Dendritic cell treated with granulocyte-macrophage colony-stimulating factor and Interleukin-4, amounts not matched to agents 40 ng/mL and 50 ng/mL, for 4 days (primary cell): ENCODE measurements at regions not wholly inside any gene's neighbourhood (a gene's known extent, or its start where the extent isn't known, plus 50 kb on each side); places are given as distances from the start of the nearest gene placed in this dataset.
"Not testable (repeated sequence)": the region's sequence is repeated elsewhere in the genome, so short reads cannot be mapped to it uniquely, and the experiment has no call there.

Source experiments
- H3K27ac Mint-ChIP-seq: one replicate; pipeline ENCODE4 v1.8.0; 2022; ENCODE audit warnings: mild to moderate bottlenecking, mixed read lengths
- H3K27me3 Mint-ChIP-seq: one replicate; pipeline ENCODE4 v1.8.0; 2022; ENCODE audit warnings: mild to moderate bottlenecking, mixed read lengths
- H3K36me3 Mint-ChIP-seq: one replicate; pipeline ENCODE4 v1.8.0; 2022; ENCODE audit warnings: low read depth, mixed read lengths
- H3K4me1 Mint-ChIP-seq: one replicate; pipeline ENCODE4 v1.8.0; 2022; ENCODE audit warnings: low read depth, mixed read lengths
- H3K4me3 Mint-ChIP-seq: one replicate; pipeline ENCODE4 v1.8.0; 2022; ENCODE audit warnings: mild to moderate bottlenecking, moderate library complexity, mixed read lengths
- H3K9me3 Mint-ChIP-seq: one replicate; pipeline ENCODE4 v1.8.0; 2022; ENCODE audit warnings: mixed read lengths
- intact Hi-C: fragments of 100-400 bp; cut with micrococcal nuclease; formaldehyde crosslinking; loops from one replicate; pipeline ENCODE4 v1.15.0; 2022

DNA sequence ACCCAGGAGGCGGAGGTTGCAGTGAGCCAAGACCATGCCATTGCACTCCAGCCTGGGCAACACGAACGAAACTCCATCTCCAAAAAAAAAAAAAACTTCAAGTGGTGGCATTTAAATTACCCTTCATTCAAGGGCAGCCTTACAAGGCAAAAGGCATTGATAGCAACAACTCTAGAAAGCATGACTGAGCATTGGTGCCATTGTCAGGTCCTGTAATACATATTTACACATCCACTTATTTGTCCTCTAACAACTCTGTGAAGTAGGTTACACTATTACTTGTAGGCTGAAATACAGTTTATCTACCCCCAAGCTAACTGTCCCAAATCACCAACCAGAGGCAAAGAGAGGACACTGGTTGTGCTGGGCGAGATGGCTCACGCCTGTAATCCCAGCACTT lies 52.7 kb upstream of the LARP1 start:
- no peaks in the 10 kb centered on the region for H3K9me3 Mint-ChIP-seq
- no peak overlapping the region for H3K27ac Mint-ChIP-seq
- no peaks in the 10 kb centered on the region for H3K4me1 Mint-ChIP-seq
- intact Hi-C loops = no loop called here
- no peaks in the 10 kb centered on the region for H3K27me3 Mint-ChIP-seq
- no peaks in the 10 kb centered on the region for H3K36me3 Mint-ChIP-seq
- H3K4me3 Mint-ChIP-seq = no peak overlapping the region

DNA sequence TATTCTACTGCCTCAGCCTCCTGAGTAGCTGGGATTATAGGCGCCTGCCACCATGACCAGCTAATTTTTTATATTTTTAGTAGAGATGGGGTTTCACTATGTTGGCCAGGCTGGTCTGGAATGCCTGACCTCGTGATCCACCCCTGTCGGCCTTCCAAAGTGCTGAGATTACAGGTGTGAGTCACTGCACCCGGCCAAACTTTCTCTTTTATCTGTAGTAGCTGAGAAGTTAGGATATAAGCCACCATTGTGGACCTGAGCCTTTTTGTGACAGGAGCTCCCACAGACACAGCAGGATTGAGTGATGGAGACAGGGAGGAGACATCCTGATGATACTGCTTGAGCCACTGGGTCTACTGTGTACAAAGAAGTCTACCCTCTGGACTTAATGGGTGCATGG lies 53.5 kb upstream of the LARP1 start:
- H3K36me3 Mint-ChIP-seq, intact Hi-C loops, H3K9me3 Mint-ChIP-seq, H3K27ac Mint-ChIP-seq, H3K27me3 Mint-ChIP-seq, H3K4me1 Mint-ChIP-seq, H3K4me3 Mint-ChIP-seq: not testable (repeated sequence)

DNA sequence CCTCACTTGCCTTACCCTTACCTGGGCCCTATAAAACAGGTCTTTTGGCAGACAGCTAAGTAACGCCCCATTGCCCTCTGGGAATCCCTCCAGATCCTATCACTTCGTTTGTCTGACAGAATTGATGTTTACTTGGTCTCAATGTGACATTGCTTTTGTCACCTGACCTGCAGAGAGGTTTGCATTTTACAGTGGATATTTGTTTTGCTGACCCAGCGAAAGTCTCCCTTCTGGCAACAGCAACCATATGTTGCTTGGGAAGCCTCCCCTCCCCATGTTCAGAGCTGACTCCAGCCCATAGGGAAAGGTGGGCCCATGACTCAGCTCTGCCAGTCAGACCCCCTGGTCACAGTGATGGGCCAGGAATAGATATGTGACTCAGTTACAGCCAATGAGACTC lies 54.0 kb upstream of the LARP1 start:
- H3K4me3 Mint-ChIP-seq = no peak overlapping the region
- H3K4me1 Mint-ChIP-seq = no peaks in the 10 kb centered on the region
- H3K27ac Mint-ChIP-seq = no peak overlapping the region
- H3K27me3 Mint-ChIP-seq = no peaks in the 10 kb centered on the region
- intact Hi-C loops = no loop called here
- no peaks in the 10 kb centered on the region for H3K36me3 Mint-ChIP-seq
- no peaks in the 10 kb centered on the region for H3K9me3 Mint-ChIP-seq

DNA sequence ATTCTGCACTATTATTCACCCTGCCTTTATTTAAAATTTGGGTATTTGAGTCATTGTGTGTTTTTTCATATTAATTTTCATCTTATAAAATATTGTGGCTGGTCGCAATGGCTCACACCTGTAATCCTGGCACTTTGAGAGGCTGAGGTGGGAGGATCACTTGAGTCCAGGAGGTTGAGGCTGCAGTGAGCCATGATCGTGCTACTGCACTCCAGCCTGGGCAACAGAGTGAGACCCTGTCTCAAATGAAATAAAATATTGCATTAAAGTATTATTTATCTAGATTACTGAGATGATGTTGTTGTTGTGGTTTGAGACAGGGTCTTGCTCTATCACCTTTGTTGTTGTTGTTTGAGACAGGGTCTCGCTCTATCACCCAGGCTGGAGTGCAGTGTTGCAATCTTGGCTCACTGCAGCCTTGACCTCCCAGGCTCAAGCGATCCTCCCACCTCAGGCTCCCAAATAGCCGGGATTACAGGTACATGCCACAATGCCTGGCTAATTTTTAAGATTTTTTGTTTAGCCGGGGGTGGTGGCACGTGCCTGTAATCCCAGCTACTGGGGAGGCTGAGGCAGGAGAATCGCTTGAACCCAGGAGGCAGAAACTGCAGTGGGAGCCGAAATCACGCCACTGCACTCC lies 54.8 kb upstream of the LARP1 start:
- H3K4me1 Mint-ChIP-seq, H3K4me3 Mint-ChIP-seq, H3K9me3 Mint-ChIP-seq, intact Hi-C loops, H3K27ac Mint-ChIP-seq, H3K27me3 Mint-ChIP-seq, H3K36me3 Mint-ChIP-seq: not testable (repeated sequence)

DNA sequence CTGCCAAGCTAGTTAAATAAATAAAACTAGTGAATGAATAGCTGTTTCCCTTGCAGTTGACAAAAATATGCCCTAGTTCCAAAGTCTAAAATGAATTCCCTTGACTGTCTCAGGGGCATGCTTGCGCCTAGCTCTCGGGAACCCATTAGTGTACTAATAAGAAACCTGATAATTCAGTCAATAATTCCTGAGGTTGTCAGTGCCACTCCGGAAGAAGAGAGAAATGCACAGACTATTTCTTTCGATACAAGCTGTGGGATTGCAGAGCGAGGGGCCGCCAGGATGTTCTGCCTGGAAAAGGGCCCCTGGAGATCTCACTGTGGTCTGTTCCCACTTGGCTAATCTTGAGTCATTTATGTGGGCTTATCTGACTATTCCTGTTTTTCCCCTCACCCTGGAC lies 56.4 kb upstream of the LARP1 start:
- H3K4me3 Mint-ChIP-seq = no peak overlapping the region
- intact Hi-C loops = no loop called here

DNA sequence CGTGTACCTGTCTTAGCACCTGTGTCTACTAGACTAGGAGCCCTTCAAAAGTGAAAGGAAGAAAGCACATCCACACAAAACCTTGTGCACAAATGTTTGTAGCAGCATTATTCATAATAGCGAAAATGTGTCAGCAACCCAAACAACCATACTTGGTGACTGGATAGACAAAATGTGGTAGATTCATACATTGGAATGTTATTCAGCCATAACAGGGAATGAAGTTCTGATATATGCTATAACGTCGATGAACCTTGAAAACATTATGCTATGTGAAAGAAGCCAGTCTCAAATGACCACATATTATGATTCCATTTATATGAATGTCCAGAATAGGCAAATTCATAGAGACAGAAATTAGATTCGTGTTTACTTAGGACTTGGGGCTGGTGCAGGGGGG lies 57.8 kb upstream of the LARP1 start:
- no peak overlapping the region for H3K27ac Mint-ChIP-seq
- H3K27me3 Mint-ChIP-seq = no peaks in the 10 kb centered on the region
- intact Hi-C loops = no loop called here
- peaks cover 3% of the 10 kb centered on the region for H3K4me1 Mint-ChIP-seq
- H3K9me3 Mint-ChIP-seq = no peaks in the 10 kb centered on the region
- H3K4me3 Mint-ChIP-seq = no peak overlapping the region
- H3K36me3 Mint-ChIP-seq = no peaks in the 10 kb centered on the region

More for the DNA sequence above, 56.4 kb upstream of the LARP1 start:
- Mint-ChIP-seq H3K27me3 (no peaks in the 10 kb centered on the region), H3K4me1 (no peaks in the 10 kb centered on the region), H3K36me3 (no peaks in the 10 kb centered on the region), H3K9me3 (no peaks in the 10 kb centered on the region), H3K27ac (no peak overlapping the region)

DNA sequence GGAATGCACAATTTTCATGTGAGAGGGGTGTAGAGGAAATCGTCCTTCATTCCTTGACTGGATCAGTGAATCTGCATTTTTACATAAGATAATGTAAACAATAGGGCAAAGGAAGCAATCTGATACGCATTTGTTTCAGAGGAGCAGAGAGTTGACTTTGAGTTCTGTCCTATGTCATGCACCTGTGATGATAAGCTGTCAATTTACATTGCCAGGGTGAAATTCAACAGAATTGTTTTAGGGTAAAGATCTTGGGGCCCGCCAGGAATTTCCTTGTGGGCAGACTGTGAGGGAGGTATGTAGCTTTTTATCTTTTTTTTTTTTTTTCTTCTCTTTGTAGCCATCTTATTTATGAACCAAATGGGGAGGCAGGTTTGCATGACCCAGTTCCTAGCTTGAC lies 58.3 kb upstream of the LARP1 start:
- H3K9me3 Mint-ChIP-seq = no peaks in the 10 kb centered on the region
- no peaks in the 10 kb centered on the region for H3K27me3 Mint-ChIP-seq
- H3K36me3 Mint-ChIP-seq = no peaks in the 10 kb centered on the region
- no peak overlapping the region for H3K27ac Mint-ChIP-seq
- intact Hi-C loops = no loop called here
- H3K4me1 Mint-ChIP-seq = peaks cover 8% of the 10 kb centered on the region
- no peak overlapping the region for H3K4me3 Mint-ChIP-seq

DNA sequence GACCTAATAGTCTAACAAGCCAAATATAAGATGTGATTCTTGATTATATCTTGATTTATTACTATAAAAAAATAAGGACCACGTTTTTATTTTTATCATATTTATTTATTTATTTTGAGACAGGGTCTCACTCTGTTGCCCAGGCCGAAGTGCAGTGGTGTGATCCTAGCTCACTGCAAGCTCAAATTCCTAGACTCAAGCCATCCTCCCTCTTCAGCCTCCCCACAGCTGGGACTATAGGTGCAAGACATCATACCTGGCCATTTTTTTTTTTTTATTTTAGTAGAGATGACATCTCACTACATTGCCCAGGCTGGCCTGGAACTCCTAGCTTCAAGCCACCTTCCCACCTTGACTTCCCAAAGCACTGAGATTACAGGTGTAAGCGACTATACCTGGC lies 61.0 kb upstream of the LARP1 start:
- no peak overlapping the region for H3K4me3 Mint-ChIP-seq
- H3K9me3 Mint-ChIP-seq = no peaks in the 10 kb centered on the region
- H3K27me3 Mint-ChIP-seq = peaks cover 4% of the 10 kb centered on the region
- no peak overlapping the region for H3K27ac Mint-ChIP-seq
- H3K4me1 Mint-ChIP-seq = peaks cover 15% of the 10 kb centered on the region
- no peaks in the 10 kb centered on the region for H3K36me3 Mint-ChIP-seq
- intact Hi-C loops = no loop called here

DNA sequence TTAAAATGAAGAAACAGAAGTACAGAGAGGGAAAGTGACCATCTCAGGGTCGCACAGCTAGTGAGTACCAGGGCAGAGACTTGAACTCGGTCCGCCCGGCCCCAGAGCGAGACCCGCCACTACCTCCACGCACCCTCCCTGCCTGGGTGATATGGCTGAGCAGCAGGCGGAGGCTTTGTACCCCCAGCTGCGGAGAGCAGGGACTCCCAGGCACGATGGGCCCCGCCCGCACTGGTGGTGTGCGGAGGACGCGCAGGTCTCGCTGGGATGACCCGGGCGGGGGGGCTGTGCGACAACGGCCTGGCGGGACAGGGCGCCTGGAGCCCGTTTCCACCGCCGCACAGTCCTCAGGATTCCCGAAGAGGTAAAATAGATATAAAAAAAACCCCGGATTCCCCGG lies 64.7 kb upstream of the LARP1 start:
- H3K9me3 Mint-ChIP-seq = peaks cover 14% of the 10 kb centered on the region
- intact Hi-C loops = no loop called here
- peaks cover 15% of the 10 kb centered on the region for H3K4me1 Mint-ChIP-seq
- peaks cover 6% of the 10 kb centered on the region for H3K36me3 Mint-ChIP-seq
- H3K27ac Mint-ChIP-seq = no peak overlapping the region
- H3K27me3 Mint-ChIP-seq = peaks cover 4% of the 10 kb centered on the region
- H3K4me3 Mint-ChIP-seq = no peak overlapping the region

DNA sequence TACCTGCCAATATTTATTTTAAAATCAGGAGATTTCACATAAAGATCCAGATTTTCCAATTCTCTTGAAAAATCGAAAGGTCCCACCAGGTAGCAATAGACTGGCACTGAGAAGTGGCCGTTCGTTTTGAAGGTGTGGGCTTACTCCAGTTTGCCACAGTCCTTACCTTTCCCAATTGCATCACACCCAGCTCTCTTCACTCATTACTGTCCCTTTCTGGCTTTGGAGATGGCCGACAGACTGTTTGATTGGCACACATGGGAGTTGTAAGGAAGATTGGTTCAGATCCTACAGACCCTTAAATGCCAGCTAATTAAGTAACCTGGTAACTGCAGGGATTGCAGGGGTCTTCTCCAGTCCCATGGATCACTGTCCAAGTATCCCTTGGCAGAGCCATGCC lies 68.7 kb upstream of the LARP1 start:
- Mint-ChIP-seq H3K27me3 (peaks cover 4% of the 10 kb centered on the region), H3K4me1 (peaks cover 31% of the 10 kb centered on the region), H3K4me3 (no peak overlapping the region), H3K9me3 (peaks cover 14% of the 10 kb centered on the region), H3K36me3 (peaks cover 6% of the 10 kb centered on the region), H3K27ac (no peak overlapping the region)
- intact Hi-C loops = no loop called here

DNA sequence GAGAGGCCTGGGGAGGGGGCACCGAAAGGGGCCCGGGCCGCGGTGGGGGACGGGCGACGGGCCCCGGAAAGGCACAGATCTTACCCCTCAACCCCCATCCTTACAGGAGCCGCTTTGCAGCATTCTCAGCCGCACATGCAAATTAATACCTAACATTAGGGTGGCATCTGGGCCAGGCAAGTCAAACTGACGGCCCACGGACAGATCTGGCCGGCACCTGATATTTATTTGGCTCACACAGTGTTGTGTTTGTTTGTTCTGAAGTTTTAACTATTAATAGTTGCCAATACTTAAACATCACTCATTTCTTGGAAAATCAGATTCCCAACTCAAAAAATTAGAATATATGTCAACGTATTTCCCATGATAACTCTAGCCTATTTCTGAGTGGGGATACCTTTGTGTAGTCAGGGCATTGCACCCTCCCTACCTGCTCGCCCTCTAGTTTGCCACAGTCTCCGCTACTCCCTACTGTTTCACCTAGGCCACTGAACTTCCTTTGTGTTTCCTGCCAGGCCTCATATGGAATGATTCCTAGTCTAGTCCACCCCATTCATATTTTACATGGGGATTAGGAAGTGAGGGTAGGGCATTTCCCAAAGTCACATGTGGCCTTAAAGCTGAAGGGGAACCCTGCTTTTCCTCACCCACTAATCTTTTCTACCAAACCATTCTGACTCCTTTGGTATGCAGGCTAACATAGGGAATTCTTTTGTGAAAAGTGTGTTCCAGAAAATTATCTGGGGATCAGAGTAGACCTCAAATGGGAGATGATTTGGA lies 71.9 kb upstream of the LARP1 start:
- Mint-ChIP-seq H3K4me3 (peak overlapping the region; percentile 84), H3K36me3 (peaks cover 6% of the 10 kb centered on the region), H3K4me1 (peaks cover 37% of the 10 kb centered on the region), H3K27me3 (no peaks in the 10 kb centered on the region), H3K9me3 (peaks cover 14% of the 10 kb centered on the region), H3K27ac (peak overlapping the region; percentile 94)
- intact Hi-C loops = loop anchor here (2.0 kb wide), 1 partner anchor 72 kb away; the partner anchor contains the start of gene LARP1

DNA sequence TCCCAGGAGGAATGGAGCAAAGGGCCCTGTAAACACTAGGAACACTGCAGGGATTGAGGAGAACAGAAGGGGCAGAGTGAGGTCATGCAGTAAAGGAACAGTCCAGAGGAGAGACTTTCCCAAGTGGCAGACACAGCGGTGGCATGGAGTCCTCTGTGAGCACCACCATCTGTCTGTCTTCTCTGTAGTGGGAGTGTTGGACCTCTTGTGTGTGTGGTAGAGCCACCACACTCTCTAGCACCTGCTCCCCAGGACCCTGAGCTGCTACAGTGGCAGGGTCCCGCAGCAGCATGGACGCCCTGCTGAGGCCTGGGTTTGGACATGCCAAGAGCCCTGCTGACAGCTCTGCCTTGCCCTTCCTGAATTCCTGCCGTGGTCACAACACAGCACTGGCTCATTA lies 75.7 kb upstream of the LARP1 start:
- no peaks in the 10 kb centered on the region for H3K27me3 Mint-ChIP-seq

DNA sequence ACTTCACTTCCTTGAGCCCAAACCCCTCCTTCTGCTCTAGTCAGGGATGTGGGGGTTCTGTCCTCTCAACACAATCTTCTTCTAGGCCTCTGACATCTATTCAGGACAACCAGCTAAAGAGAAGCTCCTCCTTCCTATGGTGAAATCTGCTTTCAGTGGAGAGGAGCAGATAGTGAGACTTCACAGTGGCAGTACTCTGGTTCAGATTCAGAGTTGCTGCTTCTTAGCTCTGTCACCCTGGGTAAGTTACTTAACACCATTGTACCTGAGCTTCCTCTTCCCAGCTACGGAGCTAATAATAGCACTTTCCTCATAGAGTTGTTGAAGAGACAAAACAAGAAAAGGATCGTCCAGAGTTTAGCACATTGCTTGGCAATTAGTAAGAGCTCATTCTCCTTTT lies 77.3 kb upstream of the LARP1 start:
- no peaks in the 10 kb centered on the region for H3K36me3 Mint-ChIP-seq
- no peaks in the 10 kb centered on the region for H3K9me3 Mint-ChIP-seq
- no peaks in the 10 kb centered on the region for H3K27me3 Mint-ChIP-seq
- H3K27ac Mint-ChIP-seq = no peak overlapping the region
- no peak overlapping the region for H3K4me3 Mint-ChIP-seq
- intact Hi-C loops = no loop called here
- peaks cover 28% of the 10 kb centered on the region for H3K4me1 Mint-ChIP-seq

More for the DNA sequence above, 75.7 kb upstream of the LARP1 start:
- intact Hi-C loops = no loop called here
- Mint-ChIP-seq H3K27ac (no peak overlapping the region), H3K4me3 (no peak overlapping the region), H3K36me3 (no peaks in the 10 kb centered on the region), H3K9me3 (no peaks in the 10 kb centered on the region), H3K4me1 (peaks cover 42% of the 10 kb centered on the region)

DNA sequence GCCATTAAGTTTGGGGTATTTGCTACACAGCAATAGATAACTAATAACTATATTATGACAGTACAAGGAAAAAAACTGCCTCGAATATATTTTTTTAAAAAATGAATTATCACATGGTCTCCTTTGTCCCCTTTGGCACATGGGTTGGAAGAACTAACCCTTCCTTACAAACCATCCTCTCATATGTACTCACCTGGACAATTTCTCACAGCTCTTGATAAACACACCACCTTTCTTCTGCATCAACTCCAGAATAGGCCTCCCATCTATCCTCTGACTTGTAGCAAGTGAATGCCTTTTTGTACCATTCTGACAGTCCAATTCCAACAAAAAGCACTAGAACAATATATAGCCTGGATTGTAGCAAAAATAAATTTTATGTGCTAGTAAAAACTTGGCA lies 78.7 kb upstream of the LARP1 start:
- Mint-ChIP-seq H3K27ac (no peak overlapping the region), H3K27me3 (no peaks in the 10 kb centered on the region), H3K4me3 (no peak overlapping the region), H3K36me3 (no peaks in the 10 kb centered on the region), H3K4me1 (peaks cover 14% of the 10 kb centered on the region), H3K9me3 (no peaks in the 10 kb centered on the region)
- intact Hi-C loops = no loop called here

DNA sequence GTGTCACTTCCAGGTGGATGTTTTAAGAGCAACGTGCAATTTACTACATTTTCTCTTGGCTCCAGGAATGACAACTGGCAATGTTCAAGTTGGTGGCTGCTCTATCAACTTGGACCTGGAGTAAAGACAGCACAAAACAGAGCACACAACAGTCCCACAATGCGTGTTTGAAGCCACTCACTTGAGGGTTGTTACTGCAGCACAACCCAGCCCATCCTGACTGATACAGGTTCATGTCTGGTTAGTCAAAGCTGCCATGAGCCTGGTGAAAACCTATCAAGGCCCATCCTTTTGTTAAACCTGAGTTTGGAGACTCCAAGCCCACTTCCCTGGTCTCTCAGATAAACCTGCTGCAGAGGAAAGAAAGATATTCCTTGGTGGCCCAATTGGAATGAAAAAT lies 81.1 kb upstream of the LARP1 start:
- intact Hi-C loops = no loop called here
- Mint-ChIP-seq H3K27ac (no peak overlapping the region), H3K4me1 (peaks cover 5% of the 10 kb centered on the region), H3K36me3 (no peaks in the 10 kb centered on the region), H3K4me3 (no peak overlapping the region), H3K9me3 (no peaks in the 10 kb centered on the region), H3K27me3 (no peaks in the 10 kb centered on the region)
